Stimulated activated CD8-positive, alpha-beta memory T cell treated with anti-CD3 and anti-CD28 coated beads, Interleukin-7, amount 100 ng/mL, for 4 hours (primary cell): ENCODE measurements at regions not wholly inside any gene's neighbourhood (a gene's known extent, or its start where the extent isn't known, plus 50 kb on each side); places are given as distances from the start of the nearest gene placed in this dataset.
"Not testable (repeated sequence)": the region's sequence is repeated elsewhere in the genome, so short reads cannot be mapped to it uniquely, and the experiment has no call there.

Source experiments
- DNase-seq, 2 donors: peaks; one replicate each; pipeline ENCODE4 v3.0.0-alpha.2; 2020; ENCODE audit warnings: low read depth in 2 of 2

GRCh38 chr5:104512063-104512825 lies 949.7 kb upstream of the NUDT12 start:
- no peak for DNase-seq

- no peak for DNase-seq
Measured at GRCh38 chr5:104498281-104498680, 935.7 kb upstream of the NUDT12 start.

DNA sequence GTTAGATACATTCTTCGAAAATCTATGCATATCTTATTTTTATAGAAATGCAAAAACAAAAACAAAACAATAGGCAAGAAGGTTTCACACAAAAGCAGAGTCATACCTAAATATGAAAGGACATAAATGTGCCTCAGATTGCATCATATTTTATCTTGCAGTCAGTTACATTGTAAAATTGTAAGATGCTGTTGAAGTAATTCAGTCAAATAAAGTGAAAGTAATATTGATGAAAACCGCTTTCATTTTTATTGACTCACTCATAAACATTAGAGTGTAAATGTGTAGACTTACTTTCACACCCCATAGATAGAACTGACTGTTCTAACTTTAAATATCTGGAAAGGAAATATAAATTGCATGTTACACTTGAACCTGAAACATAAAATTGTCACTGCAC lies 931.5 kb upstream of the NUDT12 start:
- DNase-seq: no peak

DNA sequence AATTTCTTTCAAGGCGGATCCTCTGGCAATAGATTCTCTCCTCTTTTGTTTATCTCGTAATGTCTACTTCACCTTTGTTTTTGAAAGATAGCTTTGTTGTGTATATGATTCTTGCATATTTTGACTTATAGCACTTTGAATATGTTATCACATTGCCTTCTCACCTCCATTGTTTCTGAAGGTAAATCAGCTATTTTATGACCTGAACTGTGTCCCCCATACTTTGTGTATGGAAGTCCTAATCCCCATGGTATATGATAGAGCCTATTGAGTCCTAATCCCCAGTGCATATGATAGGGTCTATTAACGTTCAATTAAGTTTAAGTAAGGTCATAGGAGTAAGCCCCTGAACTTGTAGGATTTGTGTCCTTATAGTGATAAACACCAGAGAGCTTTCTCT lies 910.2 kb upstream of the NUDT12 start:
- DNase-seq: no peak

- no peak for DNase-seq
Measured at GRCh38 chr5:104456122-104456521, 893.5 kb upstream of the NUDT12 start.

DNA sequence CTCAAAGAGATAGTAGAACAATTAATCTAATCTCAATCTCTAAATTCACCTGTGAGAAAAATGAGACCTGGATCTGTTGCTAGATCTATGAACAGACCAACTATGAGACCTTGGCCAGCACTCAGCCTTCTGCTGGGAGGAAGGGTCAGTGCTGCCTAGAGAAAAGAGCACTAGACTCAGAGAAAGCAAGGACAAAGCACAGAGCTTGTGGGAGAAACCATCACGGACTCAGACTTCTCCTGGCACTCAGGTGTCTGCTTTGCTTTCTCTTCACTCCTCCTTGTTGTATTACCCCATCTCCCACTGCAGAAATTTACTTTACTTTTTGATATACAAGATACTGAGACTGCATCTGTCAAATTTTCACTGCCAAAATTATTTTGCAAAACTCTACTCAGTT lies 890.0 kb upstream of the NUDT12 start:
- DNase-seq: no peak

DNA sequence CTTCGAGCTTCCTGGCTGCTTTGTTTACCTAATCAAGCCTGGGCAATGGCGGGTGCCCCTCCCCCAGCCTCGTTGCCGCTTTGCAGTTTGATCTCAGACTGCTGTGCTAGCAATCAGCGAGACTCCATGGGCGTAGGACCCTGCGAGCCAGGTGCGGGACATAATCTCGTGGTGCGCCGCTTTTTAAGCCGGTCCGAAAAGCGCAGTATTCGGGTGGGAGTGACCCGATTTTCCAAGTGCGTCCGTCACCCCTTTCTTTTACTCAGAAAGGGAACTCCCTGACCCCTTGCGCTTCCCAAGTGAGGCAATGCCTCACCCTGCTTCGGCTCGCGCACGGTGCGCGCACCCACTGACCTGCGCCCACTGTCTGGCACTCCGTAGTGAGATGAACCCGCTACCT lies 889.3 kb upstream of the NUDT12 start:
- not testable (repeated sequence) for DNase-seq

DNA sequence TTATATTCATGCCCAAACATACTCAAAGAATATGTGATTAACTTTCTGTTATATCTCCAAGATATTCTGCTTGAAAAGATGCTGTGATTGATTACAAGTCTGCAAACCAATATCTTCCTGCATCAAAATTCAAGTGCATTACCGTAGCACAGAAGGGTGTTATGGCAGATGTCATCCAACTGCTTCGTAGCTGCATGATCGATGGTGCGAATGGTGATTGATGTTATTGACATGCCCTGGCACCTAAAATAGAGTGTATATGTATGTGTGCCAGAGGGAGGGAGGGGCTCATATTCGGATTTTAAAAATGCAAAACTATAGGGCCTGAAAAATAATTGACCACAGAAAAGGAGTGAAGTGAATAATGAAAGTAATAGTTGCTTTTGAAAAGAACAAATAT lies 882.1 kb upstream of the NUDT12 start:
- DNase-seq: no peak

DNA sequence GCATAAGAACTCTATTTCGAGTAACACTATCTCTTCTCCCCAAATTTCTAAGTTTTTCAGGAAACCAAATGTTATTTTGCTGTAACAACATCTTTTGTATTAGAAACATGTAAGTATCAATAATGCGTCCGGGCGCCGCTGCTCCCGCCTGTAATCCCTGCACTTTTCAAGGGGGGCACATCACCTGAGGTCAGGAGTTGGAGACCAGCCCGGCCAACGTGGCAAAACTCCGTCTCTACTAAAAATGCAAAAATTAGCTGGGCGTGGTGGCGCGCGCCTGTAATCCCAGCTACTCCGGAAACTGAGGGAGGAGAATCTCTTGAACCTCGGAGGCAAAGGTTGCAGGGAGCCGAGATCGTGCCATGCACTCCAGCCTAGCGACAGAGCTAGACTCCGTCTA lies 881.1 kb upstream of the NUDT12 start:
- DNase-seq: no peak

GRCh38 chr5:104431981-104432380 lies 869.4 kb upstream of the NUDT12 start:
- DNase-seq: no peak

DNA sequence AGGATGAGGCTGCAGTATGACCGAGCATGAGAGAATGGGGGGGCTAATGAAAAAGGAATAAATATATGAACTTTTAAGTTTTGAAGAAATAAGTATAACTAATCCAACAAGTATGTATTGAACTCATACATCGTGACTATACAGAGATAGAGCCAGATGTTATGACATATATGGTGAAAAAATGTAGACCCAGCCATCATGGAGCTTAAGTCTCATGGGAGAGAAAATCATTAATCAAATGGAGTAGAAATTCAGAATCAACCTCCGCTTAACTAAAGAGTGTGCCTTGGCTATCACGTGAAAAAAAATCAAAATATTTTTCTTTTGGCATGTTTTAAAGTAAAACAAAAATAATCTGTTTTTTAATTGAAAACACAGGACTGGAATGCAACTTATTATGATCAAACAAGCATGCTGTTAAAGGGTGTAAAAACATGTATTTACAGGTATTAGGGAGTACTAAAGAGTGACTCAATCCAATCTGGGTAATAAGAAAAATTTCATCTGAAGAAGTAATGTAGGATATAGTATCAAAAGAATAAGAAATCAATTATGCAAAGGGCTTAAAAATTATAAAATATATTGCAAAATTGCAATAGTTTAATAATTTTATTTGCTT lies 868.5 kb upstream of the NUDT12 start:
- no peak for DNase-seq

GRCh38 chr5:104429911-104430310 lies 867.3 kb upstream of the NUDT12 start:
- DNase-seq: no peak

DNA sequence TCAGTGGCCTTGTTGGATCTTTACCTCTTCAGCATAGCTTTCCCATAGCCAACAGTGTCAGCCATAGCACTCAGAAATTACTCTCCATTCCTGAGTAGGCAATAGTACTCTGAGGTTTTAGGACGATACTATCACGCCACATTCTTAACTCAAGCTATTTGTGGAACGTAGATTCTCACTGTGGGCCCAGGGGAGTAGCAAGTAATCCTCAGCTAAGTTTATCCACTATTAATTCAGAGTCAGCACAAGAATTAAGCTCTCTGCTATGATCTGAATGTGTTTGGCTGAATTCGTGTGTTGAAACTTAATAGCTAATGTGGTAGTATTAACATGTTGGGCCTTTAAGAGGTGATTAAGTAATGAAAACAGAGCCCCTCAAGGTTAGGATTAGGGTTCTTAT lies 858.8 kb upstream of the NUDT12 start:
- no peak for DNase-seq

GRCh38 chr5:104418056-104418455 lies 855.5 kb upstream of the NUDT12 start:
- DNase-seq: no peak

- DNase-seq: no peak
Measured at GRCh38 chr5:104412649-104413240, 850.2 kb upstream of the NUDT12 start.

DNA sequence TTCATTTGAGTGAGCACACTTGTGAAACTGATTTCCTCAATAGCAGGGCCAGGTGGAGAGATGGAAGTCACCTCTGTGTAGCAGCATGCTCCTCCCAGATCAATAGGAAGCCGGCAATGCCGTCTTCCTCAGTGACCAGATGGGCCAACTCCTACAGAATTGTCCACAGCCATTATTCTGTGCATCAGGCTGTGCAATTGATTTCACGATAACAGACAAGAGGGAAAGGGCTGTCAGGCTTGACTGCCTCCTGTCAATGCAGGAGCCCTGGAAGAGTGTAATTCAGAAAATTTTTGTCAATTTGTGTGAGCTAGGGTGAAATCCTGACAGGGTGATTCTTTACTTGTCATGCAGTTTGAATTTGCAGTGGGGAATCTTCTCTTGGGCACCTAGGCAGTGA lies 838.4 kb upstream of the NUDT12 start:
- DNase-seq: no peak

GRCh38 chr5:104385906-104386305 lies 823.3 kb upstream of the NUDT12 start:
- no peak for DNase-seq

DNA sequence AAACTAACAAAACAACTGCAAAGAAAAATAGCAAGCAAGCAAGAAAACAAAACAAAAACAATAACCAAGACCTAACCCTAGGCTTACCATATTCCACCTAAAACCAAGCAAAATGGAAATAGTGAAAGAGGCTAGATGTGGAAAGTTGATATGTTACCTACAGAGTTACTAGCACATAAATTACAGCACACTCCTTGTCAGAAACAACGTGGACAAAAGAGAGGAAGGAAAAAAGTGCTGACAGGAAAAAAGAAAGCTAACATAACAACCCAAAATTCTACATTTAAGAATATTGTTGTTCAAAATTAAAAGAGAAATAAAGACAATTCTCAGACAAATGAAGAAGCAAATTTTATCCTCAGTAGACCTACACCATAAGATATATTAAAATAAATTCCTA lies 812.8 kb upstream of the NUDT12 start:
- DNase-seq: no peak

DNA sequence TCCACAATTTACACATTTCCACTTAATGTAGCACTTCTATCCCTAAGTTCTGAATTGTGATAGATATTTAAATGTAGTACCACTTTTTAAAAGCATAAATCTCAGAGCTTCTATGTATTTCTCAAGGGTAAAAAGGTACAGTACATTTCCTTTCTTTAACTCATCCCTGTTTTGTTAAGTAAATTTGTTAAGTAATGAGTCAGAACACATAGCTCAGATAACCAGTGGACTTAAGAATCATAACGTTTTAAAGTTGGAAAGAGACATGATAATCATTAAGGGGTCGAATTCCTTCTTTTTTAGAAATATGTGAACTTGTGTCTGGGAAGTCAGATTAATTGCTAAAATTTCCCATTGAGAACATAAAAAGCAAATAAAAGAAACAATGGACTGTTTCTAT lies 810.2 kb upstream of the NUDT12 start:
- DNase-seq: no peak

- no peak for DNase-seq
Measured at GRCh38 chr5:104372376-104372775, 809.8 kb upstream of the NUDT12 start.

GRCh38 chr5:104370523-104370922 lies 807.9 kb upstream of the NUDT12 start:
- DNase-seq: no peak

GRCh38 chr5:104367978-104368377 lies 805.4 kb upstream of the NUDT12 start:
- no peak for DNase-seq

- DNase-seq: no peak
Measured at GRCh38 chr5:104363567-104363966, 801.0 kb upstream of the NUDT12 start.
